ENCODE measurements at regions not wholly inside any gene's neighbourhood (a gene's known extent, or its start where the extent isn't known, plus 50 kb on each side); places are given as distances from the start of the nearest gene placed in this dataset.
"Not testable (repeated sequence)": the region's sequence is repeated elsewhere in the genome, so short reads cannot be mapped to it uniquely, and the experiment has no call there.

DNA sequence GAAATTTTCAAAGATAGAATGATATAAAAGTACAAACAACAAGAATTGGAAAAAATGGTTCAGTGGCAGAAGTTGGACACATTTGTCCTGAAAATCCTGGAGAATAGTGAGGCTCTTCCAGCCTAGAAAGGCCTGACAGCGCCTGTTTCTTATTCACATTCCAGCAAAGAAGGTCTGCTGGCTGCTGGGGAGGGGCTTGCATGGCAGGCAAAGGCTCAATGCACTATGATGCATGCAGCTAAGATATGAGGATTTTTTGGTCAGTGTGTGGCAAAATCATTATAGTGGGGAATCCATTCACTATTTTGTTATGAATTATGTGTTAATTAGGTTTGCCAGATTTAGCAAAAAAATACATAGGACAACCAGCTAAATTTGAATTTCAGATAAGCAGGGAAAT is 243.9 kb upstream of the SLC30A5 start:
- no peaks in the 10 kb centered on the region for H3K36me3 ChIP-seq (ENCODE audit: insufficient read depth in 1 of 2, low read depth in 1 of 2)
- H3K4me1 ChIP-seq, result no peaks in the 10 kb centered on the region
- no peak overlapping the region for H3K4me3 ChIP-seq
- no peaks in the 10 kb centered on the region for H3K9me3 ChIP-seq
- ATAC-seq, result no peak
- no peaks in the 10 kb centered on the region for H3K27me3 ChIP-seq (ENCODE audit: insufficient read depth in 3 of 3, low read length in 2 of 3)
- DNase-seq, result no peak
- 91 to 94% (median 94%) methylated on average over 1 of the region's 1 CpG for WGBS, 3 donors
- no peak overlapping the region for H3K27ac ChIP-seq
- intact Hi-C loops (cut with DNase I), result no loop called here
- TF ChIP-seq, protein P1, sequence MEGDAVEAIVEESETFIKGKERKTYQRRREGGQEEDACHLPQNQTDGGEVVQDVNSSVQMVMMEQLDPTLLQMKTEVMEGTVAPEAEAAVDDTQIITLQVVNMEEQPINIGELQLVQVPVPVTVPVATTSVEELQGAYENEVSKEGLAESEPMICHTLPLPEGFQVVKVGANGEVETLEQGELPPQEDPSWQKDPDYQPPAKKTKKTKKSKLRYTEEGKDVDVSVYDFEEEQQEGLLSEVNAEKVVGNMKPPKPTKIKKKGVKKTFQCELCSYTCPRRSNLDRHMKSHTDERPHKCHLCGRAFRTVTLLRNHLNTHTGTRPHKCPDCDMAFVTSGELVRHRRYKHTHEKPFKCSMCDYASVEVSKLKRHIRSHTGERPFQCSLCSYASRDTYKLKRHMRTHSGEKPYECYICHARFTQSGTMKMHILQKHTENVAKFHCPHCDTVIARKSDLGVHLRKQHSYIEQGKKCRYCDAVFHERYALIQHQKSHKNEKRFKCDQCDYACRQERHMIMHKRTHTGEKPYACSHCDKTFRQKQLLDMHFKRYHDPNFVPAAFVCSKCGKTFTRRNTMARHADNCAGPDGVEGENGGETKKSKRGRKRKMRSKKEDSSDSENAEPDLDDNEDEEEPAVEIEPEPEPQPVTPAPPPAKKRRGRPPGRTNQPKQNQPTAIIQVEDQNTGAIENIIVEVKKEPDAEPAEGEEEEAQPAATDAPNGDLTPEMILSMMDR (IDR thresholded peaks at IDR 0.05), result no peak

DNA sequence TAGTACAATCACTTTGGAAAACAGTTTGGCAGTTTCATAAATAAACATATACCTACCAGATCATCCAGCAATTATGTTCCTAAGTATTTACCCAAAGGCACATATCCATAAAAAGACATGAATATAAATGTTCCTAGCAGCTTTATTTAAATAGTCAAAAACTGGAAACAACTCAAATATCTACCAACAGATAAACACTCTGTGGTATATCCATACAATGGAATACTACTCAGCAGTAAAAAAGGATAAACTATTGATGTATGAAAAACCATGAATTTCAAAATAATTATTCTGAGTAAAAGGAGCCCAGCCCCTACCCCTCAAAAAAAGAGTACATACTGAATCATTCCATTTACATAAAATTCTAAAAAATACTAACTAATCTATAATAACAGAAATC is 232.7 kb upstream of the SLC30A5 start:
- Histone ChIP-seq H3K4me3 (no peak overlapping the region), H3K4me1 (no peaks in the 10 kb centered on the region), H3K36me3 (ENCODE audit: insufficient read depth in 1 of 2, low read depth in 1 of 2) (no peaks in the 10 kb centered on the region), H3K27ac (no peak overlapping the region), H3K27me3 (ENCODE audit: insufficient read depth in 3 of 3, low read length in 2 of 3) (no peaks in the 10 kb centered on the region), H3K9me3 (no peaks in the 10 kb centered on the region)
- ATAC-seq, result no peak
- intact Hi-C loops (cut with DNase I), result no loop called here
- DNase-seq, result no peak
- TF ChIP-seq, protein P1 (IDR thresholded peaks at IDR 0.05), result no peak

DNA sequence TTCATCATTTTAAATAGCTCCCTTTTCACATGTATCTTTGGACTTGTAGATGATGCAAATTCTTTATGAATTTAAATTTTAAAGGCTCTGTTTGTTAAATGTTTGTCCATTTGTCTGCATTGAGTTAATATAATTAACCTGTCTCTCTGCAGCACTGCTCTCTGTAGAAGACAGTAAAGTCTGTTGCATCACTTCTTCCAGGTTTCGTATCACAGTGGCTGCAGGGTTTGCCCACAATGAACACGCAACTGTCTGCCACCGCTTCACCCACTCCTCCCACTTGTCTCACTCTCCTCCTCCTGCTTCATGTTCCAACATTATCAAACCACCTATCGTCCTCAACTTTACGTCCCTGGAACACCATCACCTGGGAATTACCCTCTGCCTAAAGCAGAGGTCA is 231.3 kb upstream of the SLC30A5 start:
- Histone ChIP-seq H3K27ac (no peak overlapping the region), H3K4me3 (no peak overlapping the region), H3K9me3 (no peaks in the 10 kb centered on the region), H3K36me3 (ENCODE audit: insufficient read depth in 1 of 2, low read depth in 1 of 2) (no peaks in the 10 kb centered on the region), H3K27me3 (ENCODE audit: insufficient read depth in 3 of 3, low read length in 2 of 3) (no peaks in the 10 kb centered on the region), H3K4me1 (no peaks in the 10 kb centered on the region)
- intact Hi-C loops (cut with DNase I), result no loop called here
- ATAC-seq (no peak), DNase-seq (no peak)
- TF ChIP-seq, protein P1 (IDR thresholded peaks at IDR 0.05), result no peak
- 92 to 97% (median 94%) methylated on average over 5 of the region's 5 CpGs for WGBS, 3 donors

DNA sequence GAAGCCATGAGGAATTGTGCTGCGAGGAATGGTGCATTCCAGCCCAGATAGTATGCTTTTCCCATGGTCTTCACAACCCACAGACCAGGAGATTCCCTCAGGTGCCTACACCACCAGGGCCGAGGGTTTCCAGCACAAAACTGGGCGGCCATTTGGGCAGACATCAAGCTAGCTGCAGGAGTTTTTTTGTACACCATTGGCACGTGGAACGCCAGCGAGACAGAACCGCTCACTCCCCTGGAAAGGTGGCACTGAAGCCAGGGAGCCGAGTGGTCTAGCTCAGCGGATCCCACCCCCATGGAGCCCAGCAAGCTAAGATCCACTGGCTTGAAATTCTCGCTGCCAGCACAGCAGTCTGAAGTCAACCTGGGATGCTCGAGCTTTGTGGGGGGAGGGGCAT is 228.6 kb upstream of the SLC30A5 start:
- WGBS, 3 donors, result 86 to 91% (median 89%) methylated on average over 11 of the region's 11 CpGs
- H3K4me3 ChIP-seq; H3K9me3 ChIP-seq; ATAC-seq; H3K27ac ChIP-seq; DNase-seq; H3K36me3 ChIP-seq (ENCODE audit: insufficient read depth in 1 of 2, low read depth in 1 of 2); H3K4me1 ChIP-seq; intact Hi-C loops (cut with DNase I); H3K27me3 ChIP-seq (ENCODE audit: insufficient read depth in 3 of 3, low read length in 2 of 3): not testable (repeated sequence)

DNA sequence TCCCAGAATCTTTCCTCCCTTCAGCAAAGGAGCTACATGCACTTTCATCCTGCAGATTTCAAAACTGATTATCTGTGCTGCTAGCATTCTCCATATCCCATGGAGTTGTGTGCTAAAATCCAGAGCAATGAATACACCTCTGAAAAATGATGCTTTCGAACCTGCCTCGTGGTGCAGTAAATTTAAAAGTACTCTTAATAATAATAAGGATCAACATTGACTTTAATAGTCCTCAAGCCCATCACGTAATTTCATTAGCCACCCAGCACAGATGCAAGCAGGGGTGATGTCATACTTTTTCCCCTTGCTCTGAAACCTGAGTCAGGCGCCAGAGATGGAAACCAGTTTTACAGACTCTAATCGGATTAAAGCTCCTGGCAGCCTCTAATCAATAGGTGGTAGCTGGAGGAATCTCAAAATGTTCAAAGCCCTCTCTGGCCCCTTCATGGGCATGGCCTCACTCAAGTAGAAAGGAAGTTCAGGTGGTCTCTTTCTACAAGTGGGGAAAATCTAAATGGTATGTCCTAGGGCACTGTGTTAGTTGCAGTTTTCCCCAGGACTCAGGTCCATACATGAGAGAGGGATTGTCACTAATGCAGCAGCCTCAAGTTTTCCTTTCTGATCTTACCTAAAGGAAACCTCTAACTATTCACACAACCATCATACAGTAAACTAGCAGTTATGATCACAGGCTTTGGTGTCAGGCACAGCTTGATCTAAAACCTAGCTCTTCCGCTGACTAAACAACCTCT is 221.6 kb upstream of the SLC30A5 start:
- TF ChIP-seq, protein P1 (IDR thresholded peaks at IDR 0.05), result no peak
- ATAC-seq (no peak), DNase-seq (no peak)
- intact Hi-C loops (cut with DNase I), result no loop called here
- no peak overlapping the region for H3K27ac ChIP-seq
- no peaks in the 10 kb centered on the region for H3K36me3 ChIP-seq (ENCODE audit: insufficient read depth in 1 of 2, low read depth in 1 of 2)
- WGBS, 3 donors, result 44 to 53% (median 47%) methylated on average over 6 of the region's 6 CpGs
- H3K9me3 ChIP-seq, result no peaks in the 10 kb centered on the region
- no peaks in the 10 kb centered on the region for H3K4me1 ChIP-seq
- H3K27me3 ChIP-seq (ENCODE audit: insufficient read depth in 3 of 3, low read length in 2 of 3), result no peaks in the 10 kb centered on the region
- H3K4me3 ChIP-seq, result no peak overlapping the region
